Stimulated activated CD8-positive, alpha-beta memory T cell treated with anti-CD3 and anti-CD28 coated beads, Interleukin-15, amount 100 ng/mL, for 1 hour (primary cell): ENCODE measurements at regions not wholly inside any gene's neighbourhood (a gene's known extent, or its start where the extent isn't known, plus 50 kb on each side); places are given as distances from the start of the nearest gene placed in this dataset.

ENCODE experiments used
- DNase-seq: peaks from one replicate; pipeline ENCODE4 v3.0.0-alpha.2; 2020; ENCODE audit warnings: low read depth

DNA sequence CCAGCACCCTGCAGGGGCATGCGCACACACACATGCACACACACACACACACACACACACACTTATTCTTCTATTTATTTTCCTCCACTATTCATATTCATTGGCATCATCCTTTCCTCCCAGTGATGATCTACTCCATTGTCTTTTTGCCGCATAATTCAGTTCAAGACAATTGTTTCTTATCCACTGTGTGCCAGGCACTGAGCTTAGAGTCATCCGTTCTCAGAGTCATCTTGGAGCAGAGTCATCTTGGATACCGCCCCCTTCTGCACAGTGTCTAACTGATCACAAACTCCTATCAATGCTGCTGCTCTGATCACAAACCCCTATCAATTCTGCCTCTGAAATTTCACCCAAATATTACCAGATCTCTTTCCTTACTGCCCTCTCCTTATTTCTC is 102.8 kb upstream of the PROX1 start:
- no peak for DNase-seq

DNA sequence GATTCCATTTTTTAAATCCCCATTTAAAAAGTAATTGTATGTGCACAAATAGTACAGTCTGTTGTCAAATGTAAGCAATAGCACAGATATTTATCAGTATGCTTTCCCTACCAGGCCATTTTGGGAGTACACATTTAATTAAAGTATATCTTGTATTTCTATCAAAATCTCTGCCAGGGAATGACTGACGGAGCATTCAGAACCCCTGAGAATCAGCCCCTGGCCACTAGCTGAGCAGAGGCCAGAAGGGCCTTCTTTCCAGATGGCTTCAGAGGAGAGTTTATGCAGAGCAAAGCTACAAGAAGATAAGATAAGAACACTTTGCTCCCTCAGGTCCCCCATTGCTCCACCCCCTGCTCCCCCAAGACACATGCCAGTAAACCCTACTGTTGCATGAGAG is 99.9 kb upstream of the PROX1 start:
- DNase-seq: no peak

DNA sequence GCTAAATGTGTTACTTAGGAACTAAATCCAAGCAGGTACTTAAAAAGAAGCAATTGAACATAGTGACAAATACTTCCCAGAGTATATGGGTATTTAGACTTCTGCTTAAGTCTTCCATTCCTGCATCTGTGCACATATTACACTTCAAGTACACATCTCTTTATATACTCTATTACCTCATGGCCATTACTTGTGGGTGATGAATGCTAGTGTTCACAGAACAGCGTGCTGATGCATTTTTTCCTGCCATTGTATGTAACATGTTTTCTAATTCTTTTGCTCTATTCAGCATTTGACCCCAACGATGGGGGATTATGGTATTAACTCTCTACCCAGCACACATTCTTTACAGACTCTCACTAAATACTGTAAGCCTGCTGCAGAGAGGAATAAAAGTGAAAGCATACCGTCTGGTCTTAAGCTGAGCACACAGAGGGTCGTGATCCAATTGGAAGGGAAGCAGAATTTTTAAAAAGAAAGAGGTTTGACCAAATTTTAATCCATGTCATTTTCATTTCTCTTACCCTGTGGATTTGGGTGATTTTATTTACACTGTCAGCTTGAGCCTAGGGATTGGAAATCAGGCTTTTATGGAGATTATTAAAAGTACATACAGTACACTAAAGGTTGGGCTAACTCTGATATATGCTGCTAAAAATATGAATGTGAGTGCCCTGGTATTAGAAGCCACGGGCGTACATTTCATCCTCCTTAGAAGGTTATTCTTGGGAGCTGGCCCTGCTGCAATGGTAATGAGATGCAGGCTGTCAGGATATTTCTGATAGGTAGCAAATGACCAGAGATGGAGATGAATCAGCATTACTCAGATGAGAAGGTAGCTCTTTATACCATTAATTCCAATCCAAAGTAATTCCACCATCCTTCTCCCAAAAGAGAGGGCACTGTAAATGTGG is 95.5 kb upstream of the PROX1 start:
- no peak for DNase-seq

DNA sequence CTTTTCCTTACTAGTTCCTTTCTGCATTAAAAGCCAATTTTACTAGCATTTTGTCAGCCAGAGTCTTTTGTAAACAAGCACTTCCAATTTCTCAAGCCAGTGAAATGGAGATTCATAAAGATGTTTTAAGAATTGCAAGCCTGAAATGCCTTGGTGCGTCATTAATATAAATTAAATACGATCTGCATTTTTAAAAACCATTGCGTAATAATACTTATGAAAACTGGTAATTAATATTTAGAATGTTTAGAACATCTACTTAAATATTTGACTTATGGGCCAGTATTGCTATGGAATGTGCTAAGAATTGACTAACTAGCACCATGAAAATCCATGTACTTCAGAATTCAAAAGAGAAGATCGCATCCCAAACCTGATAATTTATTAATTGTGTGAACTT is 89.1 kb upstream of the PROX1 start:
- no peak for DNase-seq

DNA sequence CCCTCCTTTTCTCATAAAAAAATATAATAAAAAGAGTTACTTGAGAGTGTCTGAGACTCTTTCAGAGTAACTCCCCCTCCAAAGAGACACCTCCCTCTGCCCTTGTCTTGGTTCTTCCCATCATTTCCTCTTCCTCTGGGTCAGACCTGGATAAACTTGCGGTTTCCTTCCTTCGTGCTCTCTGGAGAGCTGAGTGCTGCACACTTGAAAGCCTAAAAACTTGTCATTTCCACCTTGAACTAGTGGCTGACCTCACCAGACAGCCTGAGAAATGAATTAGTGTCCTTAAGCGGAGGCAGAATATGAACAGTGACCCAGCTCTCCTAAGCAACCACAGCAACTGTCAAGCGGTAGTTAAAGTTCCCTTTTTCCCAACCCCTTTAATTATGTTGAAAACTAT is 88.4 kb upstream of the PROX1 start:
- no peak for DNase-seq

DNA sequence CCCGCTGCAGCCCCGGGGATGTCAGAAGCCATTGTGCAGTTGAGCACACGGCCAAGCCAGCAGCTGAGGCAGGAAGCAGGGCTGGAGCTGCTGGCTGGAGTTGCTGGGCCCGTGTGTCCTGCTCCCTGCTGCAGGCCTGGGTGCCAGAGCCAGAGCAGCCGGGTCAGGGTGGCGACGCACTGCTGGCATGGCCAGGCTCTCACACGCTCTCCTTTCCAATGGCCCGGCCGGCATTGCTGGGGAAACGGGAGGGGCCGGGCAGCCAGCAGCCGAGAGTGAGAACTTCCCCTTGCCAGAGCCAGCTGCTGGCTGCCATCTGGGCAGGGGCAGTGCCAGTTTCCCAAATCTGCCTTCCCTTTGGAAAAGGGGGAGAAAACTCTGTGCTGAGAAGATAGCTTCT is 82.4 kb upstream of the PROX1 start:
- DNase-seq: no peak

DNA sequence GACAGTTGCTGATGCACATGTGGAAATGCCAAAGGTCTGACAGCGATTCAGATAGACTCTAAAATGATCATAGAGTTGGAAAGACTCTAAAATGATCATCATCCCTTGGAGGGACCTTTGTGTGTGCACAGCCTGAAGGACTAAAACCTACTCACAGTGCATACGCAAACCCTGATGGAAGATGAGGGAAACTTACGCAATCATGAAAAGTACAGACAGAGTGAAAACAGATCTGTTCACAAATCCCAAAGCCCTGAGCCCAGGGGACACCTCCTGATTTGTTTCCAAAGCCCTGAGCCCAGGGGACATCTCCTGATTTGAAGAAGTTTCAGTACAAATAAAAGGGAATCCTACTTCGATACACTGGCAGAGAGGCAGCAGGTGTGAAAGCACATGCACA is 79.3 kb upstream of the PROX1 start:
- DNase-seq: no peak

DNA sequence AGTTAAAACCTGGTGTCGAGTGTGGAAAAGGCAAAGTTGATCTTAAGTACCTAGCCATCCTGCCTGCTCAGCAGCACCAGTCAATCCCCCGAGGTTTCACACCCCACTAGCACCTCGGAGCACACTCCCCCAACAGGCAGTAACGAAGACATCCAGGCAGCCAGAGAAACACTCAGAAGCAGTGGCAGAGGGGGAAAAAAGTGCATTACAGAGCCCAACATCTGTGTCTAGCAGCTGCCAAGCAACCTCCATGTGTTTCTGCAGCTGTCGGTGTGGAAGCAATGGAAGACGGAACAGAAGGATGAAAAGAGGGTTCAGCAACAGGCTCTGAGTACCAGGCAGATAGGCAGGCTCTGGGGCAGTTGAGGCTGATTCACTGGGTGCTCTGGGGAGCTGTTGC is 73.4 kb upstream of the PROX1 start:
- no peak for DNase-seq

DNA sequence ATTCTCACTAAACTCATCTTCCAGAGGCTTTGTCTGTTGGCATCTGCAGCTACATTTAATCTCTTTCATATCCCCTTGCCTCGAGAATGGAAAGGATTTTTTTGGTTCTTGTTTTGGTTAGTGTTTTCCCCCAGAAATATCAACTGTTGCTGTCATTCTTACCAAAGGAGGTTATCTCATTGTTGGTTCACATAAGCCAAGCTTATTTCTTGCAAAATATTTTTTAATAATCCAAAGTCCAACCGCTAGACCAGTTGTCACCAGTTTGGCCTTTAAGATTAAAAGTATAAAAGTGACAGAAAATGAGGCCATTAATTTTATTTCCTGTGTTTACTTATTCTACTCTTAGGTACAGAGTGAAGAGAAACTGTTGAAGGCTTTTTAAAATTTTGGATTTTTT is 66.5 kb upstream of the PROX1 start:
- DNase-seq: no peak

DNA sequence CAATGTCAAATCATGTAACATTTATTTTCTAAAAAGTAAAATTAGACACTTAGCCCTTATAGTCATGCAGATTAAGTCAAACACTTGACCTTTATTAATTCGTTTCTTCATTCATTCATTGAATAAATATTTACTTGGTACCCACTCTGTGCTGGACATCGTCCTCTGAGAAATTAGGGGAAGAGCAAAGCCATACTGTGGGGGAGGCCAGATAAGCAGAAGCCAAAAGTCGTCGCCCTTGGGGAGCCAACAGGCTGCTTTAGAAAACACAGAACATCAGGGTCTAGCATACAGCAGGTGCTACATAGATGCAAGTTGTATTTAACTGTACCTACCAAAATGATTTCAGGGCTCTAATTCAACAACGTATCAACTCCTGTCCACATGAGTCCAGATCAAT is 66.1 kb upstream of the PROX1 start:
- no peak for DNase-seq

DNA sequence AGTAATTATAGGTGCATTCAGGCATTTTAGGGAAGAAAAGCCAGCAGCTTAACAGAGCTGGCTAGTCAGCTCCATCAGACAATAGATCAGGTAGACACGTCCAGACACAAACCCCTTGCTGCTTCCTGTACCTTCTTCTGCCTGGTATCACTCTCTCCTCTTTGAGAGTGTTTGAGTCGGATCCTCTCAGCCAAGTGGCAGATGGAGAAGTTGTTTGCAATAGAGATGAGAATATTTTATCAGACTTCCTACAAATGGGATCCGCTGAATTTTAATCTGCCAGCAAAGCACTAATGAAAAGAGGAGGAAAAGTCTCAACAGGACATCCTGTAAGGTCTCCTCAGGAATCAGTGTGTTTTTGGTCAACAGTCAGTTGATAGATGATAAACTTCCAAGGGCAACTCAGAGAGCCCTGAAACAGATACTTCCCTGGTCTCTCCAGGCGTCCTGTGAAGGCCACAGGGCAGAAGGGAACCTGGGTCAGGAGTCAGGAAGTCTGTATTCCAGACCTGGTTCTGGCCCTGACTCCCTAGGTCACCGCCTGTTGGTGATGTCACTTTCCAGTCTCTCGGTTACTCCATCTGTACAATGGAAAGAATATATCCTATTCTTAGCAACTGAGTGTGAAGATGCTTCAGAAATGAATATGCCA is 62.1 kb upstream of the PROX1 start:
- DNase-seq: no peak

DNA sequence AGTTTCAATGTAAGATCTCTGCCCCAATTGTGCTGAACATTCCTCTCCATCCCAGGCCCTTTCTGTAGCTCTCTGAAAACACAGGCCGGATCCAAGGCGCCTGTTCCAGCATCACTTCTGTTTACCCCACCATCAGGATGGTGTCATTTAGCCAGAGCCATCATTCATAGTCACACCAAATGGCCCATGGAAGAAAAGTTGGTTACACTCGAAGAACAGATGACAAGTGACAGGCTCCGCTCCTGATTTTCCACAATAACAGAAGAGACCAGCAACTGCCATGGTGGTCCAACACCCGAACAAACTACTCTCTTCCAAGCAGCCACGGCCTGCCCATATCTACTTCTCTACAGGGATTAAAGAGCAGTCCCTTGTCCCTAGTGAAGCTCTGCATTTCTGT is 59.9 kb upstream of the PROX1 start:
- no peak for DNase-seq

DNA sequence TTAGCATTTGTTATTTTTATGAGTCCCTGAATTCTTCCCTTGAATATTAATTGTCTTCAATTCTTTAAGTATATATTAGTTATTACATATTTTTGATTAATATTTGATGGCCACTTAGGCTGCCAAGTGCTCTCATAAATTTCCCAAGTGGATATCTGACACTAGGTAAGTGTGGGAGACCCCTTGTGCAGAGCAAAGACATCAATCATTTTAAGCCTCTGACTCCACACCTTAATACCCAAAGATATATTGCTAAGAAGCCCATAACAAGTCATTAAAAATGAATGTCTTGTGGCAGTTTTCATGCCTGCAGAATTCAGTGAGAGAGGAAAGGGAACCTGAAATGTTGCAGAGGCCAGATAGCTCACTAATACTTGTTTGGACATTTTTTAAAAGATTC is 58.4 kb upstream of the PROX1 start:
- DNase-seq: no peak

DNA sequence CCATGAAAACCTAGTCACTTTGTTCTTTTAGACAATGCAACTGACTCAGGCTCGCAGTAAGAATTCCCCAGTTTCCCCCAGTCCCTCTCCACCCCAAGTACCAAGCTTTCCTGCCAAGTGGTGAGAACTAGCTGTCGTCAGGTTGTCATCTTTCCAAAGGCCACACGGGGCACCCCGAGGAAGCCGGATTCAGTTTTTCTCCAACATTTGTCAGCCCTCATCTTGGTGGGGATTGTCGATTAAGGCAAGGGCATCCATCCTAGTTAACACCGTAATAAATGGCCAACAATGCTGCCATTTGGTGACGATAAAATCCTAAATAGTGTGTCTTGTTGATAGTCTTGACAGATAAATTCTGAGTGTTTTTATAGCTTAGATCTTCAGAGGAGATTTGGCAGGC is 55.9 kb upstream of the PROX1 start:
- DNase-seq: no peak

DNA sequence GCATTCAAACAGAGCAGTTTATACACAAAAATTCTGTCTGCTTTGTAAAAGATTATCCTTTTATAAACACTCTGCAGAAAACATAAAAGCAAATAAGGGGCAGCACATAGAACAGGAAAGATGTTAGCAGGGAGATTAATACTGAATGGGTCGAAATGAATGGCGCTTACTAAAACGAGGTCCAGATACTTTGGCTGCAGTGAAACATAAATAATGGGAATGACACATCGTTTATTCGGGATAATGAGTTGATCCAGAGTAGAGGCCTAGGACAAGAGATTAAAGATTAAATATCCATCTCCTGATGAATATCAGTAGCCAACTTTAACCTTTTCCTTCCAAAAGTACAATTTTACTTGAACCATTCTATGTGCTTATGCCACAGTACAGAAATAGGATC is 54.4 kb upstream of the PROX1 start:
- DNase-seq: no peak

DNA sequence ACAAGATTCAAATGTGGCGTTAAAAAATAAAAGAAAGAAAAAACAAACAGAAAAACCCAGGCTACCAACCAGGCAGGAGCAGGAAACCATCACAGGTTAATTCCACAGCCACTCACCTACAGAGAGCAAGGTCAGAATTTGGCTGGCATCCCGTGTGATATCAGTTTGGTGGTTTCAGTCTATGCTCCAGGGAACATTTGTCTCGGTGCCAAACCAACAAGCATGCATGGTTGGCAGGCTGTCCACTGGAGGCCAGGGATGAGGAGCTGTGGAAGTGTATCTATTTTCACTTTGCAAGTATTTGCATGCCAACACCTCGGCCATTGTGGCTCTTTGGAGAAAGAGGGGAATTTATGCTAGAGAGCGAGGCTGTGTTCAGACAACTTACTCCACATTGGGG is 53.1 kb upstream of the PROX1 start:
- DNase-seq: no peak

DNA sequence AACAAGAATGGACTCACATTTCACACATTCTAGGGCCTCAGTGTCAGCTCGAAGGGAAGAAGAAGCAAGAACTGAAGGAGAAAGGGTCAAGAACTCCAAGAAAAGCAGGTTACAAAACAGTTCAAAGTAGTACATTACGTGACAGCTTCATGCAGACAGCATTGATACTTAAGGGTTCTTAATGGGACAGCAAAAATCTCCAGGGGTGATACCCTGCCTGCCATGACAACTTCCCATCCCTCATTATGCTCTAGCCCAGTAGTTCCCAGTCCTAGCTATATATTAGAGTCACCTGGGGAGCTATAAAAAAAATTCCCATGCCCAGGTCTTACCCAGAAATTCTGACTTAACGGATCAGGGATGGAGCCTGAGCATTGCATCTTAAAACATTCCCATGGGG is 51.2 kb upstream of the PROX1 start:
- DNase-seq: no peak
